22Rv1 (cell line): ENCODE measurements at regions not wholly inside any gene's neighbourhood (a gene's known extent, or its start where the extent isn't known, plus 50 kb on each side); places are given as distances from the start of the nearest gene placed in this dataset.

Experiments used
- CTCF ChIP-seq: fragments of 450-650 bp; IDR thresholded peaks from 2 replicates; pipeline ENCODE4 v1.5.1; 2017; ENCODE audit warnings: mild to moderate bottlenecking
- ZFX ChIP-seq: fragments of 450-650 bp; IDR thresholded peaks from 2 replicates; pipeline ENCODE4 v1.6.1; 2017; ENCODE audit warnings: antibody characterized with exemption, borderline replicate concordance

GRCh38 chr12:115243933-115244628, 560.1 kb upstream of the TBX3 start:
- no peak for TF ChIP-seq ZFX
- no peak for TF ChIP-seq CTCF
